HCT116 (cell line): ENCODE measurements at regions not wholly inside any gene's neighbourhood (a gene's known extent, or its start where the extent isn't known, plus 50 kb on each side); places are given as distances from the start of the nearest gene placed in this dataset.

ENCODE experiments used
- ATAC-seq: fragments of 200-7000 bp; cut with Tn5 transposase; 2 replicates; pipeline ENCODE4 v1.9.1; 2020; ENCODE audit warnings: mild to moderate bottlenecking, moderate library complexity
- BruUV-seq: library from RNA; stranded (reverse); fragments of 400-500 nt; replicated peaks from 2 replicates; lab custom pipeline; 2021; lab: Mats Ljungman, UMichigan
- CTCF ChIA-PET: fragments of 300-600 bp; sonication (Branson Sonifier 250); formaldehyde crosslinking; loops from one replicate; lab custom pipeline; 2021; ENCODE audit warnings: antibody characterized with exemption; lab: Charles Lee
- POLR2A ChIA-PET: fragments of 300-600, 350-600 bp; sonication (Branson Sonifier 250); formaldehyde crosslinking; loops from one replicate; lab custom pipeline; 2021; ENCODE audit warnings: antibody characterized with exemption; lab: Charles Lee
- RAD21 ChIA-PET, 2 experiments: fragments of 300-600 bp; sonication (Branson Sonifier 250); formaldehyde crosslinking; loops; one replicate each; lab custom pipeline; 2023; ENCODE audit warnings: low total read pairs in 2 of 2; ENCODE audit not compliant: uncharacterized antibody in 2 of 2, unreplicated experiment in 2 of 2, low non-redundant PET in 1 of 2; lab: Charles Lee
- DNase-seq: peaks from one replicate; pipeline ENCODE4 v3.0.0-alpha.2; 2010; ENCODE audit warnings: low read depth, low spot score
- H2AFZ ChIP-seq: fragments of 200-600 bp; shearing (Covaris generic), sonication (generic); 2 replicates; pipeline ENCODE4 v1.6.1; 2017; ENCODE audit warnings: low read depth, mixed run types, mixed read lengths, antibody characterized with exemption, low read length; ENCODE audit not compliant: poor library complexity, severe bottlenecking
- H3K27ac ChIP-seq: 2 replicates; pipeline ENCODE4 v1.5.1; 2012; ENCODE audit warnings: low read depth, low read length
- H3K27me3 ChIP-seq: fragments of 200-600 bp; sonication (generic); 2 replicates; pipeline ENCODE4 v1.6.1; 2016; ENCODE audit warnings: mixed run types, low read length, mixed read lengths; ENCODE audit not compliant: insufficient read depth
- H3K36me3 ChIP-seq, 2 experiments: fragments of 200-500 bp in 1 of 2; fragments of 200-600 bp in 1 of 2; sonication (Bioruptor generic) in 1 of 2; sonication (generic) in 1 of 2; 2 replicates each; pipeline versions ENCODE4 v1.5.1 to v1.6.1; 2014 to 2016; ENCODE audit warnings: low read length in 2 of 2, inconsistent platforms in 1 of 2, mixed read lengths in 1 of 2, mixed run types in 1 of 2; ENCODE audit not compliant: insufficient read depth in 2 of 2, control insufficient read depth in 1 of 2
- H3K4me1 ChIP-seq, 2 experiments: fragments of 200-600 bp in 1 of 2; sonication (generic) in 1 of 2; 2 replicates each; pipeline versions ENCODE4 v1.5.1 to v1.6.1; 2012 to 2017; ENCODE audit warnings: low read length in 2 of 2, inconsistent platforms in 1 of 2, mild to moderate bottlenecking in 1 of 2, mixed read lengths in 1 of 2, mixed run types in 1 of 2, moderate library complexity in 1 of 2; ENCODE audit not compliant: insufficient read depth in 2 of 2, control insufficient read depth in 1 of 2
- H3K4me2 ChIP-seq: fragments of 200-600 bp; sonication (generic); 2 replicates; pipeline ENCODE4 v1.6.1; 2017; ENCODE audit warnings: mixed run types, low read length, mixed read lengths
- H3K4me3 ChIP-seq, 2 experiments: fragments of 200-600 bp in 1 of 2; sonication (generic) in 1 of 2; replicated peaks in 1 of 2; 2 replicates each; pipeline ENCODE4 v1.5.1; 2011 to 2016; ENCODE audit warnings: low read length in 2 of 2, control low read depth in 1 of 2, low read depth in 1 of 2, mild to moderate bottlenecking in 1 of 2, mixed read lengths in 1 of 2, mixed run types in 1 of 2
- H3K79me2 ChIP-seq: fragments of 200-600 bp; sonication (generic); 2 replicates; pipeline ENCODE4 v1.6.1; 2017; ENCODE audit warnings: mild to moderate bottlenecking, mixed run types, low read length, moderate library complexity, mixed read lengths; ENCODE audit not compliant: insufficient read depth
- H3K9ac ChIP-seq: fragments of 200-600 bp; sonication (generic); 2 replicates; pipeline ENCODE4 v1.6.1; 2016; ENCODE audit warnings: low read length, mixed read lengths
- H3K9me2 ChIP-seq: fragments of 200-600 bp; sonication (generic), shearing (Covaris generic); 2 replicates; pipeline ENCODE4 v1.6.1; 2017; ENCODE audit warnings: mixed run types, mild to moderate bottlenecking, moderate library complexity; ENCODE audit not compliant: insufficient read depth
- H3K9me3 ChIP-seq, 2 experiments: fragments of 200-500 bp in 1 of 2; fragments of 200-600 bp in 1 of 2; sonication (Bioruptor generic) in 1 of 2; sonication (generic) in 1 of 2; 2 replicates each; pipeline ENCODE4 v1.6.1; 2014 to 2017; ENCODE audit warnings: low read length in 2 of 2, mixed read lengths in 2 of 2, inconsistent platforms in 1 of 2, low read depth in 1 of 2, mild to moderate bottlenecking in 1 of 2, mixed run types in 1 of 2, moderate library complexity in 1 of 2; ENCODE audit not compliant: control insufficient read depth in 1 of 2, insufficient read depth in 1 of 2
- H4K20me1 ChIP-seq: fragments of 200-600 bp; sonication (generic), shearing (Covaris generic); 2 replicates; pipeline ENCODE4 v1.6.1; 2017; ENCODE audit warnings: mixed run types, mild to moderate bottlenecking, moderate library complexity; ENCODE audit not compliant: insufficient read depth
- CBX3 ChIP-seq: IDR thresholded peaks from 2 replicates; pipeline ENCODE4 v1.6.1; 2012; ENCODE audit warnings: low read depth
- CTCF ChIP-seq, 3 experiments: fragments of 200-600 bp in 1 of 3; sonication (generic) in 1 of 3; IDR thresholded peaks in 2 of 3; conservative IDR thresholded peaks in 1 of 3; 2 replicates each; pipeline ENCODE4 v1.5.1; 2012 to 2017; ENCODE audit warnings: low read depth in 2 of 3, low read length in 2 of 3, antibody characterized with exemption in 1 of 3, borderline replicate concordance in 1 of 3, control low read depth in 1 of 3, mild to moderate bottlenecking in 1 of 3, mixed read lengths in 1 of 3, mixed run types in 1 of 3, moderate library complexity in 1 of 3; ENCODE audit not compliant: insufficient read depth in 1 of 3
- EGR1 ChIP-seq: IDR thresholded peaks from 2 replicates; pipeline ENCODE4 v1.6.1; 2012; ENCODE audit warnings: low read depth
- ELF1 ChIP-seq: IDR thresholded peaks from 2 replicates; pipeline ENCODE4 v1.6.1; 2012; ENCODE audit warnings: low read depth, borderline replicate concordance
- EZH2 ChIP-seq: fragments of 200-600 bp; sonication (generic); IDR thresholded peaks from 2 replicates; pipeline ENCODE4 v1.6.1; 2017; ENCODE audit warnings: antibody characterized with exemption, mixed run types
- EZH2phosphoT487 ChIP-seq: fragments of 200-600 bp; IDR thresholded peaks from 2 replicates; pipeline ENCODE4 v1.6.1; 2018; ENCODE audit warnings: antibody characterized with exemption, borderline replicate concordance
- FOSL1 ChIP-seq: IDR thresholded peaks from 2 replicates; pipeline ENCODE4 v1.6.1; 2012; ENCODE audit warnings: low read depth
- JUND ChIP-seq: IDR thresholded peaks from 2 replicates; pipeline ENCODE4 v1.6.1; 2012
- MAX ChIP-seq: IDR thresholded peaks from 2 replicates; pipeline ENCODE4 v1.6.1; 2012
- POLR2A ChIP-seq: IDR thresholded peaks from 2 replicates; pipeline ENCODE4 v1.7.0; 2011; ENCODE audit warnings: borderline replicate concordance; ENCODE audit not compliant: insufficient read depth, insufficient read length; ENCODE audit errors: extremely low read depth
- POLR2AphosphoS5 ChIP-seq: IDR thresholded peaks from 2 replicates; pipeline ENCODE4 v1.6.1; 2011; ENCODE audit warnings: mild to moderate bottlenecking, low read depth, low read length, moderate library complexity
- REST ChIP-seq: IDR thresholded peaks from 2 replicates; pipeline ENCODE4 v1.6.1; 2012; ENCODE audit warnings: low read depth
- SIN3A ChIP-seq: IDR thresholded peaks from 2 replicates; pipeline ENCODE4 v1.6.1; 2012; ENCODE audit warnings: low read depth
- SP1 ChIP-seq: IDR thresholded peaks from 2 replicates; pipeline ENCODE4 v1.6.1; 2012; ENCODE audit warnings: low read depth
- ZBTB33 ChIP-seq: IDR thresholded peaks from 2 replicates; pipeline ENCODE4 v1.6.1; 2011; ENCODE audit warnings: mild to moderate bottlenecking, low read length, moderate library complexity; ENCODE audit not compliant: insufficient replicate concordance; ENCODE audit errors: extremely low read depth
- intact Hi-C: fragments of 100-400 bp; cut with micrococcal nuclease; formaldehyde crosslinking; loops from 2 replicates; pipeline ENCODE4 v1.10.0; 2022

- POLR2A ChIA-PET, result no interaction called here
- BruUV-seq, result no TSS peak
- Histone ChIP-seq H3K9me2 (no peaks in the 10 kb centered on the region), H3K4me3 (no peak overlapping the region), H4K20me1 (no peaks in the 10 kb centered on the region), H3K4me1 (no peaks in the 10 kb centered on the region), H3K27me3 (no peaks in the 10 kb centered on the region), H2AFZ (peak overlapping the region; percentile 54), H3K9me3 (no peaks in the 10 kb centered on the region), H3K79me2 (no peaks in the 10 kb centered on the region), H3K36me3 (no peaks in the 10 kb centered on the region), H3K9ac (no peak overlapping the region), H3K4me2 (no peak overlapping the region), H3K27ac (no peak overlapping the region)
- DNase-seq (no peak), ATAC-seq (no peak)
- intact Hi-C loops, result no loop called here
- CTCF ChIA-PET, result no interaction called here
- RAD21 ChIA-PET, result no interaction called here
- TF ChIP-seq POLR2AphosphoS5, result no peak
- no peak for TF ChIP-seq JUND
- no peak for TF ChIP-seq EZH2phosphoT487
- TF ChIP-seq POLR2A, result no peak
- TF ChIP-seq ZBTB33, result no peak
- TF ChIP-seq SIN3A, result no peak
- TF ChIP-seq SP1, result no peak
- TF ChIP-seq ELF1, result no peak
- TF ChIP-seq EGR1, result no peak
- no peak for TF ChIP-seq CTCF (IDR thresholded peaks at IDR 0.05 in 2 of 3, conservative IDR thresholded peaks at IDR 0.05 in 1 of 3; ENCODE audit: borderline replicate concordance in 1 of 3, insufficient read depth in 1 of 3, low read depth in 2 of 3, low read length in 2 of 3)
- TF ChIP-seq EZH2, result no peak
- no peak for TF ChIP-seq REST
- no peak for TF ChIP-seq CBX3
- no peak for TF ChIP-seq MAX
- no peak for TF ChIP-seq FOSL1
- TF ChIP-seq, all 23 proteins: peak for 0
Measured at GRCh38 chr12:83958997-83959396, 953.6 kb downstream of the SLC6A15 start.
